Activated naive CD4-positive, alpha-beta T cell (primary cell): ENCODE measurements at regions not wholly inside any gene's neighbourhood (a gene's known extent, or its start where the extent isn't known, plus 50 kb on each side); places are given as distances from the start of the nearest gene placed in this dataset.

Experiments used
- DNase-seq, 4 experiments: peaks; one replicate each; lab custom pipeline; 2025; lab: John Stamatoyannopoulos, UW

DNA sequence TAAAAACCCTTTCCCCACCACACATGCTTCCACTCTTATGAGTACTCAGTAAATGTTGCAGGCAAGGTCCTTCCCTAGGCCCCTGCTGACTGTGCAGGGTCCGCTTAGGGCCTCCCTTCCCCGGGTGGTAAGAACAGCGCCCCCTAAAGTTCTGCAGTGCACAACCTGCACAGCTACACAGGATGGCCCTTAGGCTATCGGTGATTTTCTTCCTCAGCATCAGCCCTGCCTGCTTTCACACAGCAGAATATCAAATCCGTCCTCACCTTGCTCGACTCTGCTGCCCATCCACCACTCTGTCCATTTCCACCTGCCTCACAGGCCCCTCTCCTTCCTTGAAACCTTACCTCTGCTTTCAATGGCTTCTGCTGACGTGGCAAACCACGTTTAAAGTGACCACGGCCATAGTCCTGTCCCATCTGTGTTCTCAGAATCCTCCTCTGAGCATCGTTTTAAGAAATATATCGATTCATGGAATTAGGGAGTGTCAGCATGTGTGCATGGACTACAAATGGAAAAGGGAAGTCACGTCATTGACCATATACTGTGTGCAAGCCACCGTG, 51.4 kb upstream of the TMEM132E start:
- no peak for DNase-seq

DNA sequence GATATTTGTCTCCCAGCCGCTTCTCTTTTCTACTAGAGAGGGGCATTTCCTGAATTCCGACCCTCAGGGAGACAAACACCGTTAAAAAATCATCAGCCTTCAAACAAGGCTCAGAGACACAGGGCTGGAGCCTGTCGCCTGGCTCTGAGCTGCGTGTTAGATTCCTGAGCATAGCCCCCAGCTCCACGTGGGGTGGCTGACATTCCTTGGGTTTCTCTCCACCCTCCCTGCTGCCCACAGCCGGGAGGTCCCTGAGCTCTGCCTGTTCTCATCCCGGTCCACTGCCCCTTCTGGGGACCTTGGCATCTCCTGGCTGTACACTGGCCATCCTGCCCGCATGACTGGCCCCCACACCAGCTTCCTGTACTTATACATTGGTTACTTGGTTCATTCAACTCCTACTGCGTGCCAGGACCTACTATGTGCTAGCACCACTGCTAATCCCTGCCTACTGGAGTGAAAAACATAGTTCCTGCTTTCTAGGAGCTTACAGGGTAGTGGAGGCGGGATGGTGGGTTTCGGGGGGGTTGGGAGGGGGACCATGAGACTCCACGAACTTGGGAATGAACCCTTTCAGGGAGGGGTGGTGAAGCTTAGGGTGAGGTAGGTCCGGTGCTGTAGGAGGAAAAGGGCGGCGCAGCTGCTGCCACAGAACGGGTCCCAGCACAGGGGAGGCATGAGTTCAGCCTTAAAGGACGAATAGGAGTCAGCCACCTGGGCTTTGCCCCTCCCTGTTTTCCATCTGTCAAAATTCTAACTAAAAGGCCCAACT, 52.1 kb upstream of the TMEM132E start:
- no peak for DNase-seq

DNA sequence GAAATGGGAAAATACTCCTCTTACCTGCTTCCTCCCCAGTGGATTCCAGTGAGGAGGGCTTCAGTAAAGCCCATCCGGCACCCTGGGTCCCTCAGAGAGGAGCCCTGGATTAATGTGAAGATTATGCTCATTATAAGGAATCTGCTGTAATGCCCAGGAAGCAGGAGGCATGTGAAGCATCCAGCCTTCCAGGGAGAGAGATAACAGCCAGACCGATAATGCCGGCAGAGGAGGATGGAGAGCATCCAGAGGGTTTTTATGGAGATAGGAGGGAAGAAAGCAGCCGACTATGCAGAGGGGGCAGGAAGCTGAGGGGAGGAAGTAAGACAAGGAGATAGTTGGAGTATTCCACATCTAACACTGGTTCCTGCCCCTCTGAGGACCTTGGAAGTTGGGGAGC, 53.7 kb upstream of the TMEM132E start:
- DNase-seq, result no peak

DNA sequence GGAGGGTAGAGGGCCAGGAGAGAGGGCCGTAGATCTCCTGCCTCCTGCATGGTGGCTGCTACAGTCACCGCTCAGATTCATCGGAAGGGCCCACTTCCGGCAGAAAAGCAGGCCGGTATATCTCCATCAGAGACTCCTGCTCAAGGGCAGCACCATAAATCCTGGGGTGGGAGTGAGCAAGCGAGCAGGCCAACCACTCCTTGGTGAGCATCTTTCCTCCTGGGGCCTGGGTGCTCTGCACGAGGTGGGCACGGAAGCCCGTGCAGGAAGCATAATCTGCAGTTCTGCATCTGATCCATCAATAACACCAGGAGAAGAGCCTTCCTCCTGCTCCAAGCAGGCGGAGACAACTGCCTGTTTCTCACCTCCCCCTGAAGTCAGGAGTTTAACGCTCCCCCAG, 57.4 kb upstream of the TMEM132E start:
- no peak for DNase-seq

DNA sequence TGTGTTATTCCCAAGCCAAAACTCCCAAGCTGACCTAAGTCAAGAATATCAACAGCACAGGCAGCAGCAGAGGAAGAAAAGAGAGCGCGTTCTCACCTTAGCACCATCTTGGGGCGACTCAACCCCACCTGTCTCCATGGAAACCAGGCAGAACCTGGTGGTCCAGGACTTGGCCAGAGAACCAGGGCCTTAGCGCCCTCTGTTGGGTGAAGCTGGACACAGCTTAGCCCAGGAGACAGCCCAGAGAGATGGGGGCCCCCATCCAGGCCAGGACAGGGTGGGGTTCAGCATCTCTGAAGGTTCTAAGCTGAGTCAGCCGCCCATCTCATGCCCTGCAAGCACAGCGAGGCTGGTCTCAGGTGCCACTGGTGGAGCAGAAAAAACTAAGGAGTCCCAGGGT, 60.1 kb upstream of the TMEM132E start:
- DNase-seq, result no peak

DNA sequence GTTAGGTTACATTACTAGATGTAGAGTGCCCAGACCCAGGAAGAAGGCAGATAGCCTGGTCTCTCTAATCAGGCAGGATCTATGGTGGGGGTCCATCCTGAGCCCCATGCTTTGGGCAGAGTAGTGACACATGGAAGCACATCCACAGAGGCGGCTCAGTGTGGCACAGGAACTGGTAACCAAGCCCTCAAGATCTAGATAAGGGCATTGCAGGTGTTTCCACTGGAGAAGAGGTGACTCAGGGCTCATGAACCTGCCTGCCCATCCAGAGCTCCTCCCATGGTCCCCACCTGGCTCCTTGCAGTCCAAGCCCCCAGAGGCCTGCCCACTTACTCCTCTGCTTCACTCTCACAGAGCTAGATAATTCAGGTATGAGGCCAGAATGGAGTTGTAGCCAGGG, 62.0 kb upstream of the TMEM132E start:
- DNase-seq, result no peak

DNA sequence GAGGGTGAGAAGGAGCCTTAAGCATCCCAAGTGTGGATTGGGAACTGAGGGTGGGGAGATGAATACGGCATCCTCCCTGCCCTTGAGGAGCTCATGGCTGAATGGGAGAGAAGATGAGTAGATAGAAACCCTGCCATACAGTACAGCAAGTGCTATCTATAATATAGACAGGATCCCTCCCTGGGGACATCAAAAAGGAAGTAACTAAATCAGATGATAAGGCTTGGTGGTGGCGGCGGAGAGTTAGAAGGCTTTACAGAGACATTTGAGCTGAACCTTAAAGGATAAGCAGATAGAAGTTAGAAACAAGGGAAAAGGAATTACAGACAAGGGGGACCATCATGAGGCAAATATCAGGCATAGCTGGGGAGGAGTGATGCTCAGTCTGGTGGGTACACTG, 67.5 kb upstream of the TMEM132E start:
- no peak for DNase-seq

DNA sequence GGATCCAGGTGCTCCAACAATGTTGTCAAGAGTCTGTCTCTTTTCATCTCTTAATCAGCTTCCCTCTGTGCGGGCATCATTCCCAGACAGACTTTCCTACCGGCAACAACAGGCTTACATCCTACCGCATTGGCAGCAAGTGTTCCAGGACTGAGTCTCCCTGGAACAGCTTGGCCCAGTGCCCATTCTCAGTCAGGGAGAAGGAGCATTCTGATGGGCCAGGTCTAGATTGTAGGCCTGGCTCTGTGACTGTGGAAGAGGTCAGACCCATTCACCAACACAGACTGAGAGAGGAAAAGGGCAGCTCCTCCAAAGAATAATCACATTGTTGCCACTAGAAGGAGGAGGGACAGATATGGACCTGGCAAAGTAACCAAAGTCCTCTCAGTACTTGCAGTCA, 68.1 kb upstream of the TMEM132E start:
- DNase-seq, result no peak

DNA sequence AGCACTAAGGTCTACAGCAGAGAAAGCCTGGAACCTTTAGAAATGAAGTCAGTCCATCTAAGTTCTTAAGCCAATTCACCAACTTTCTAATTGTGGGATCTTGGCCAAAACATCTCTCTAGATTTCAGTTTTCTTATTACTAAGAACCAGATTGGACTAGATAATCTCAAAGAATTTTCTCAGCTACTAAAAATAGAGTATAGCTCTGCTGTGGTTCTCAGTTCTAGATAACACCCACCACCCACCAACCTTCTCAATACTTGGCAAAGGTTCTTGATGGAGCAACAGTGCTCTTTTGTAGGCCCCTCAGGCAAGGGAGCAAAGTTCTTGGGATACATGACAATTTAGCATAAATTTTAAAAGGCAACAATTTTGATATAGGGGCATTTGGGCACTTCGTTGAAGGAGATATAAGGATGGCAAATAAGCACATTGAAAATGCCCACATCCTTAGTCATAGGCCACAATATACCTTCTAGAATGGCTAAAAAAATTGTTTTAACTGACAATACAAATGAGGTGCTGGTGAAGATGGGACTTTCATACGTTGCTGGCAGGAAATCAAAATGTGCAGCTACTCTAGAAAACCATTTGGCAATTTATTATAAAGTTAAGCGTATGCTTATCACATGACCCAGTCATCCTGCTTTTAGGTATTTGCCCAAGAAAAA, 74.4 kb upstream of the TMEM132E start:
- DNase-seq, result no peak

DNA sequence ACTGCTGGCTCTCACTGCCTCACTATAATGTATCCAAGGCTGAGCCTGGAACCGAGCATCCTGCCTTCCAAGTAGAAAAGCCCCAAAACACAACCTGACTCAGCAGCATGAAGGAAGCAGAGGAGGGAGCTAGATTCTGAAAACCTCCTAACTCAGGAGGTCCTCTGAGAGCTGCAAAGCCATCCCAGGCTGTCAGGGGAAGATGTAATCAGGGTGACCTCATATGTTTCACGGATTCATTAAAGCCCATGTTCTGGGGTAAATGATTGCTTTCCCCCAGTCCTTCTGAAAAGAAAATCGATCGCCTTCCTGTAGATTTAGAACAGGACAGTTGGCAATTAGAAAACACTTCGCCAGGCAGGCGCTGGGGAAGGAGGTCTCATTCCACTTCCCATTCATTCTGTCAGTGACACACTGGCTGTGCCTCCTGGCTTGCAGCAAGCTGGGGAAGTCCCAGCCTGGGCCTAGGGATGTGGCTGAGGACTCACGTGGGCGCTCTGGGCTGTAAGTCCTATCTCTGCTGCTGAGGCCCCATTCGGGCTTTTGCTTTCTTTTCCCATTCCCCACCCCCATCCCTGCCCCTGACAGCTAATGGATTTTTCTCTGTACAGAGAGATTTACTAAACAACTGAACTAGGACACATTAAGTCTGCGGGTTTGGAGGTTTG, 75.7 kb upstream of the TMEM132E start:
- no peak for DNase-seq

DNA sequence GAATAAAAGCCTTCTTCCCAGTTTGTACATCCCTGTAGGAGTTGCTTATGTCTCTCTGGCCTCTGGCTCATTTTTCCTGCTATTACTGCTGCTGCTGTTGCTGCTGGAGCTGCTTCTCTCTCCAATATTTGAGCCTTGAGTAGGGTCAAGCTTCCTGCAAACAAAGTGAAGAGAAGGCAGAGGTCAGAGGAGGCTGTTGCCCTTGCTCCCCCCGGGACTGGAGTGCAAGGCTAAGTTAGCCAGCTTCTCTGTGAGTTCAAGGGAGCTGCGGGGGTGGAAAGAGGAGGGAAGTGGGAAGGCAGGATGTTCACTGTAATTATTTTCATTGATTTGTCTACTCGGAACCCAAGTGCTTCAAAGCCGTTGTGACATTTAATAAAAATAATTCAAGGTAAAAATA, 77.0 kb upstream of the TMEM132E start:
- no peak for DNase-seq

DNA sequence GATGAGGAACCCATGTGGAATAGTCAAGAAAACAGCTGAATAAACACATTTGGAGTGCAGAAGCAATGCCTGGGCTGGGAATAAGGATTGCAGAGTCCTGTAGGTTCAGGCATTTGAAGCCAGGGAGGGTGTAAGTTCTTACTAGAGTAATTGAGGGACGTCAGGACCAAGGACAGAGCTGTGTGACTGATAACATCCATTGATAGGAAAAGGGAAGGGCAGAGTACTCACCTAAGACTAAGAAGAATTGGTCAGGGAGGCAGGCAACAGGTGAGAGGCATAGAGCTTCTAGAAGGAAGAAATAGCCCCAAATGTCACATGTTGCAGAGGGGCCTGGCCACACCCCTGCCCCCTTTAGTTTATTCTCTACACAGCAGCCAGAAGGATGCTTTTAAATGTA, 79.8 kb upstream of the TMEM132E start:
- DNase-seq, result no peak

DNA sequence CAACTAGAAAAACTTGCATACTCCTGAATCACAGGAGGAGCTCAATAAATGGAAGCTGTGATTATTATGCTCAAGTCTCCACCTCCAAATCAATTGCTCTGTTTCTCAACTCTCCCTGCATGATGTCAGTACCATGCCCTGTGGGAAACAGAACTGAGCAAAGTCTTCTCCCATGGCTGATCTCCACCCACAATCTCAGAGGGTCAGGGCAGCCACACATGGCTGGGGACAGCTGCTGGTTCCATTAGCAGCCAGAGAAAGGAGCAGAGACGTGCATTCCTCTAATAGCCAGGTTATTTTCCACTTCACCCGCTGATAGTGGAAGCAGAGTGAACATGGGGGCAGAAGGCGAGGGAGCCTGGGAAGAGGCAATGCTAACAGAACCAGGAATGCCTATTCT, 85.5 kb upstream of the TMEM132E start:
- no peak for DNase-seq

DNA sequence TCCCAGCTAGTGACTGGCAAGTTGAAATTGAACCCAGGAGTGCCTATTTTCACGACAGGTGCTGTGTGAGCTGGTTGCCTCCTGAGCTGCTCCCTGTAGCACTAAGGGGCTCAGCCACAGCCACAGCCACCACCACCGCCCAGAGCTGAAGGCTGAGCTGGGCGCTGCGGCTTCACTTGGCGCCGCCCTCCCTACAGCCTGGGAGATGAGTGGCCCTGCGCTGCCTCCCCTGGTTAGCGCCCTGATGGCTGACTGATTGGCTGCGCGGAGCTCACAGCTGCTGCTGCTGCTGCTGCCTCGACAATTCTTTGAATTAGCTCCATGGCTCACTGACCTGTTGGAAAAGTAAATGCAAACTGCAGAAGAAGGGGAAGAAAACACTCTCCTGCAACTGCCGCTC, 91.8 kb upstream of the TMEM132E start:
- no peak for DNase-seq

DNA sequence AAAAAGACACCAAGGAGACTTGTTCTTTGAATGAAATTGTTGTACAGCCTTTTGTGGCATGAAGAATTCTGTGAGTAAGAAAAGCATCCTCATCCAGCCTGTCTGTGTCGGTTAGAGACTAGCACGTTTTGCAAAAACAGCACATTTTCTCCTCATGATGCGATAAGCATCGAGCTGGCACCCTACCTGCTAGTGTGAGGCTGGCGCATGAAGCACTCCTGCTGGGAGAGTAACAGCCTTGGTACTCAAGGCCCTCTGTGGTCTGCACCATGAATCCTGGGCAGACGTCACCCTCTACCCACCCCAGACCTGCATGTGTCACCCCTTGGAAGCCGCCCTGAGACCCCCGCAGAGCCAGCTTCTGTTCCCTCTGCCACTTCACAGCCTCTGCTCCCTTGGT, 92.6 kb upstream of the TMEM132E start:
- no peak for DNase-seq

DNA sequence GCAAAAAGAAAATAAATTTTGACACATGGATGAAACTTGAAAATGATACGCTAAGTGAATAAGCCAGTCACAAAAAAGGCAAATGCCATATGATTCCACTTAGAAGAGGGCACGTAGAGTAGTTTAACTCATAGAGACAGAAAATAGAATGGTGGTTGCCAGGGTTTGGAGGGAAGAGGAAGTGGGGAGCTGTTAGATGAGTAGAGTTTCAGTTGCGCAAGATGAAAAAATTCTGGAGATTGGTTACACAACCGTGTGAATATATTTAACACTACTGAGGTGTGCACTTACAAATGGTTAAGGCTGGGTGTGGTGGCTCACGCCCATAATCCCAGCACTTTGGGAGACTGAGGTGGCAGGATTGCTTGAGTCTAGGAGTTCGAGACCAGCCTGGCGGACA, 93.4 kb upstream of the TMEM132E start:
- DNase-seq, result no peak

DNA sequence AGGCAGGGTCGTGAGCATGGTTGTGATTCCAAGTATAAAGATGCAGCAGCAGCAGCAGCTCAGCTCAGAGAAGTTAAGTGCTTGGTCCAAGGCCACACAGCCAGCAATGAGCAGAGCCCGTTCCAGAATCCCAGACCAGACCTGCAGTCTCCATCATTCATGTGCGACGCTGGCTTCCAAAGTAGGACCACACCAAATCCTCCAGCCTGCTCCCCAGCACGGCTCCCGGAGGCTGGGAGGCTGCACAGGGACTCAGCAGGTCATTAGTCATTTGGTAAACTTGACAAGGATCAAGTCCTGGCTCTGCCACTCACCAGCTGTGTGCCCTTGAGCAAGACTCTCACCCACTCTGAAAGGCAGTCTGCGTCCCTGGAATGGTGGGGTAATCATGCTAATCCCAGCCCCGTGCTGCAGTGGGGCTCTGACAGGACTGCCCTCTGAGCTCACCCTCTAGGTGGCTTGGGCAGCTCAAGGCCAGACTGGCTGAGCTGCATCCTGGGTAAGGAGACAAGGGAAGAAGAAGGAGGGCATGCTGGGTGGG, 95.1 kb upstream of the TMEM132E start:
- no peak for DNase-seq

DNA sequence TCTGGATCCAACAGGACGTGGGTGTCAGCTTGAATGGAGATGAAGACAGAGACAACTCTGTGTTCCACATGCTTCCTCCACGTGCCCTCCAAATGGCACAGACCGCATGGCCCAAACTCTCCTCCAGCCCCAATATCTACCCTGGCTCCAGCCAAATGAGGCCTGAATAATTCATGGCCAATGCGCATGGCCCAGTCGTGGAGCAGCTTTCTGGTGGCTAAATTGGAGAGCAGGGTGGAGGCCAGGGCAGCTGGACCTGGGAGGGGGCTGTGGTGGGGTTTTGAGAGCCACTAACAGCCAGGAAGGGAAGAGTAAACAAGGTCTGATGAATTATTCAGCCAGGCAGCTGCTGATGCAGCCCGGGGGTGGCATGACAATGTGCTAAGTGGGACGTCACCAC, 96.7 kb upstream of the TMEM132E start:
- no peak for DNase-seq

DNA sequence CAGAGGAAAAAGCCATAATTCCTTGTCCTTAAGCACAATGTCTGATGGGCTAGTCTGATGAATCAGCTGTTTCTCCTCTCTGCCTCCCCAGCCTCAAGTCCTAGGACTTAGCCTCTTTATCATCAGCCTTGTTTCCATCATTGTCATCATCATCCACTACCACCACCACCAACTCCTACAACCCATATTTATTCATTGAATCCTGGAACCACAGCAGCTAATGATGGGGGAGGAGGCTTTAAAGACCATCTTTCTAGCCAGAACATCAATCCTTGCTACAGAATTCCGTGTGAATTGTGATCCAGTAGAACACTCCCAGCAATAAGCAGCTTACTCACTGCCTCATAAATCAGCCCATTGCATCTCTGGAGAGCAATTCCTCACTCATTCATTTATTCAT, 97.6 kb upstream of the TMEM132E start:
- no peak for DNase-seq

DNA sequence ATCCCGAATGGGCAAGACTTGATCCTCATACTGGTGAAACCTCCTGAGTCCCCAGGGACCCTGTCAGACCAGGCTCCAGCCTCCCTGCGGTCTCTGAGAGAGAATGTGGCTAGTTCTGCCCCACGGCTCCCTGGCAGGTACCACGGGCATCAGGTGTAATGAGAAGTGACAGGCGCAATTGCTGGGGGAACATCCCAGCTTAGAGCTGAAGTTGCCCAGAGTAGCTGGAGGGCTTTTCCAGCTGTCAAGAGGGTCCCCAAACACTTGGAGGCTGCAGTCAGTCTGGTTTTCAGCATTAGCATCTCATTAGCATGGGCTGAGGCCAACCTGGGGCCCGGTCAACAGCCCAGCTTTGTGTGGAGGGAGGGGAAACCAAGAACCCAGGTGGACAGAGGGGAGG, 100.0 kb upstream of the TMEM132E start:
- no peak for DNase-seq

DNA sequence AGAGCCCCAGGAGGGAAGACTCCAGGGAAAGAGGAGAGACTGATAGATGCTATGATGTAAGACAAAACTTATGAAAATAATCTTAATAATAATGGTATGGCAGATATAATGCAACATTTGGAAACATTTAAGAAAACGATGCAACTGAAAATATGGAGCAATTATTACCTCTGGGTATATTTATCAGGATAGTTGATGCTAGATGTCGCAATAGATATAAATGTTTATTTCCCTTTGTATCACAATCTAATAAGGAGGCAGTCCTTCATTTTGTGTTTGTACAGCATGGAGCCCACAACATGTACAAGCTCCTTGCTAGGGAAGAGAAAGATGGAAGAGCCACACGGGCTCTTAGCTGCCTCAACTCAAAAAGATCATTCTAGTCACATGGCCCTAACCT, 101.1 kb upstream of the TMEM132E start:
- DNase-seq, result no peak

DNA sequence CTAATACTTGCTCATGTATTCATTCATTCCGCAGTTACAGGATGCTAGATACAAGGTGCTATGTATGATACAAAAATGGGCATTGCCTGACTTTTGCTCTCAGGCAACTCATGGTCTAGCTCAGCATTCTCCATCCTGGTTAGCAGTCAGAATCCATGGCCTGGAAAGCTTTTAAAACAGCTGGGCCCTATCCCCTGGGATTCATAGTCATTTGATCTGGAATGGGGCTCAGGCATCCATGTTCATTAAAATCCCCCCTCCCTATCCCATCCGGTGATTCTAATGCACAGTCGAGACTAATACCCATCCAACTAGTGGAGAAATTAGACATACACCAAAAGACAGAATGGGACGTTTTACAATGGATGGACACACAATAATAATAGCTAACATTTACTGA, 104.1 kb upstream of the TMEM132E start:
- no peak for DNase-seq

DNA sequence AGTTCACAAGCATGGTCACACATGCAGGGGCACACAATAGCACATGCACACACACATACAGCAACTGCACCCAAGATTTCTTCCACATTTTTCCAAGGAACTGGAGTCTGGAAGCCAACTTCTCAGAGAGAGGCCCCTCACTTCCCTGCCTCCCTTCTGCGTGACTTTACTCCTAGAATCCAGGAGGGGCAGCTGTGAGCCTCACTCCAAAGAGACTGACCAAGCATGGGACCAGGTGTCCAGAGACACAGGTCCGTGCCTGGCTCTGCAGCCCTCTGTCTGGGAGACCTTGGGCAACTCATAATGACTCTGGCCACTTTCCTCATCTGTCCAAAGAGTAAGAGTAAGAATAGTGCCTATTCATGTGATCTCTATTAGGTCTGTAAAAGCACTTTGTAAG, 104.7 kb upstream of the TMEM132E start:
- no peak for DNase-seq
